ENCODE measurements at regions not wholly inside any gene's neighbourhood (a gene's known extent, or its start where the extent isn't known, plus 50 kb on each side); places are given as distances from the start of the nearest gene placed in this dataset.
A peak's percentile ranks its signal among the peaks of the same experiment; 100 is the strongest.
"Not testable (repeated sequence)": the region's sequence is repeated elsewhere in the genome, so short reads cannot be mapped to it uniquely, and the experiment has no call there.

- not testable (repeated sequence) for DNase-seq
Measured at GRCh38 chr10:55740767-55741166, 620.3 kb downstream of the ZWINT start.

GRCh38 chr10:55740110-55740509 is 620.9 kb downstream of the ZWINT start:
- no peak for DNase-seq

DNA sequence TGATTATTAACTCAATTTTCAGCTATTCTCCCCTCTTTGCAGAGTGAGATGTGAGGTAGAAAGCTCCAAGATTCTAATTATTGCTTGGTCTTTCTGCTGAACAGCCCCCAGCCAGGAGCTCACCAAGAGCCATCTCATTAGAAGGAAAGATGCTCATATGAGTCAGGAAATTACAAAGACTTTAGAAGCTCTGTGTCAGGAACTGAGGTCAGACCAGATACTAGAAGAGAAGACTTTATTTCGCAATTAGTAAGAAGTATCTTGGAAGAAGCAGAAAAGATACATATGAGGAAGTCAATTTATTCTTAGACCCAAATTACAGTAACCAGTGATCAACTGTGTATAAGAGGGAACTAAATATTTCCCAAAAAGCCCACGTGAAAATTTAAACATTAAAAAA is 626.9 kb downstream of the ZWINT start:
- no peak for DNase-seq

DNA sequence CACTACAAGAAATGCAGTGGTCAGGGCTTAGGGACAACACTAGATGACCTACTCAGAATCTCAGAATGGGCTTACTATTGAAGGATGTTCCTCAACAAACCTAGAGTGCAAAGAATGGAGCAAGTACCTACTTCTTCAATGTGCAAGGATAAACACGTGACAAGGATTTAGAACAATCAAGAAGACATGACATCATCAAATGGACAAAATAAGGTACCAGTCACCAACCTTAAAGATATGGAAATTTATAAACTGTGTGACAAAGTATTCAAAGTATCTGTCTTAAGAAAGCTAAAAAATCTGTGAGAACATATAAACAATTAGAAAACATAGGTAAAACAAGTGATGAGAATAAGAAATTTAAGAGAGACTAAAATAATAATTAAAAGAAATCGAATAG is 656.1 kb downstream of the ZWINT start:
- DNase-seq, result no peak

- DNase-seq, result no peak
Measured at GRCh38 chr10:55668326-55668922, 692.6 kb downstream of the ZWINT start.

DNA sequence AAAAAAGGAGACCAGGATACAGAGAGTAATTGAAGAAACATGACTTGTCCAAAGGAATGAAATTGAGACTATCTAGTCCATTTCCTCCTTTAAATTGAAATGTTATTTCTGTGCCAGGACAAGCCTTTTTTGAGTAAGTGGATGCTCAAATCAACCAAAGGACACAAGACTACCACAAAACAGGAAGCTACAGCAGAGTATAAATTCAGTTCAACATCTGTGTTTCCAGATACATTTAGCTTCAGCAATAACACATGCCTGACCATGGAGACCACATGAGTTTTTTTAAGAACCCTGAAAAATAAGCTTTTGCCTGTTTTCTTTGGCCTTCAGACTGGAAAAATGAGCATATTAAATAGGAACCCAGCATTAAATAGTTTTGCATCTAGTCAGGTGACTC is 707.5 kb downstream of the ZWINT start:
- DNase-seq, result no peak

DNA sequence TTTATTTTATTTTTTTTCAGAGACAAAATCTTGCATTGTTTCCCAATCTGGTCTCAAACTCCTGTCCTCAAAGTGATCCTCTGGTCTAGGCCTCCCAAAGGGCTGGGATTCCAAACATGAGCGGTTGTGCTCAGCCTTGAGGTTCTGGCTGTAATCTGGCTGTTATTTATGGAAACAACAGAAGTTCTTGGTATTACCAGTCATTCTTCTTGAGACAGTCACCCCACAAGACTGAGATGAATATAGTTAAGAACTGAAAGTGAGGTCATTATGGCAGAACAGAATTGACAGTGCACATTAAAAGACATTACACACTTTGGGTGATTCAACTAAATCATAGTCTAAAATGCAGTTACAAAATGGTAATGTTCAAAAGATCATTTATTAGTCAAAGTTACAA is 719.5 kb downstream of the ZWINT start:
- no peak for DNase-seq

GRCh38 chr10:55631071-55631654 is 729.9 kb downstream of the ZWINT start:
- DNase-seq, result no peak

DNA sequence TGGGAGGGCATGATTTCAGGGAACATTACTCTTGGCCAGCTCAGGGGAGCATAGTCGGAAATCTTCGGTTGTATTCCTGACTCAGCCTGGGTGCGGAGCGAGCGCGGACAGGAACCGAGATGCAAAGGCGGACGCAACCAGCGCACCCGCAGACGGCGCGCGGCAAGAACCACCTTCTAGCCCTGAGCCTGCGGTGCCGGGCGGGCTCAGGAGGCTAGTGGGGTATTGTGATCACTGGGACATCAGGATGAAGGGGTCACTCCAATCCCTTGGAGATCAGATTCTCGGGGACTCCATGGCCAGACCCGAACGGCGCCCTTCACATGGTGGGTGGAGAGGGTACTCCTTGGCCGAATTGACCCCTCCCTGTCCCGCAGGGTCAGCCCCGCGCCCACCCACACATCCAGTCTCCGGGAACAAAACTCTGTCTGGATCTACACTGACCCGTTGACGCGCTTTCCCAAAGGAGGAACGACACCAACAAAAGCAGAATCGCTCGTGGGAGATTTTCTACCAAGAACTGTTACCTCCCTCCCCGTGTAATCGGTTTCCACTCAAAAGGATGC is 730.5 kb downstream of the ZWINT start:
- no peak for DNase-seq

DNA sequence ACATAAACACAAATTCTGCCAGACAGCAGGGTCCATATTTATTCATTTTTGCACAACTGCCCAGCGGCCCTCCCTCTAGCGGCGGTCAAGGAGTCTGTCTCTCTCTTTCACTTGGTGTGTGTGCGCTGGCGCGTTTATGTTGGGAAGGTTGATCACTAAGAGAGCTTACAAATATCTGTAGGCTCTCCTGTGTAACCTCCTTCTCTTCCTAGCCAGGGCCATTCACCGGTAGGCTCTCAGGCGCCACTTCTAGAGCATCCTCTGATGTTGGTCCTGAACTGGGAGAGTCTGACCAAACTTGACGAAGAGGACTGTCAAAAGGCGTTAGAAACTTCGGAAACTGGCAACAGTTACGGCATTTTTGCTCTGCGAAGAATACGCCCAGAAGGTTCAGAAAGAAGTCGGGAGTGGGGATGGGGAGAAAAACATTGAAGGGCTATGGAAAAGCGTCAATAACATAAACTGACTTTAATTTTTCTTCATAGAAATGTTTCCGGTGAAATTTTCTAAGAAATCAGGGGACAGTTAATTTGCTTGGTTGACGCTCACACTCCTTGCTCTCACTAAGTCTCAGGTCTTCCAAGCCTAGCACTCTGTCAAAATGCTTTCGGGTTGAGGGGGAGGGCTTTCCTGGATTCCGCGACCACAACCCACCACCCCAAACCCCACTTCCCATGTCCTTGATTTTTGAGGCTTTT is 731.1 kb downstream of the ZWINT start:
- no peak for DNase-seq

DNA sequence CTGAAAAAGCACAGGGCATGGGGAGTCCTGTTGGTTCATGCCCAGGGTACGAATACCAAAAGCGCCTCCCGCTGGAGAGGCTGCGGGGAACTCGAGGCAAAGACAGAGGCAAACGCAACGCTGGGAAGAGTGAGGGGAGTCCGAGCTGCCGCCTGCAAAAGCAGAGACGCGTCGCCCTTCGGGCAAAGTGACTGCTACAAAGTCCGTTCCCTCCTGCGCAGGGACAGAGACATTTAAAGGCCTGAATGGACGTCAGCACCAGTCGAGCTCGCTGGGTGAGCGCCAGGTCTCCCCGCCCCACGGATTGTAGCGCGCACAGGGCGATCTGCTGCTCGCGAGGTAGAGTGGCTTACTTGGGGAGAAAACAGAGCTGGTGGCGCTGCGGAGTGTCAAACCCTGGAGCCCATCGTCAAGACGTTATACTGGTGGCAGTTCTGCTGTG is 732.8 kb downstream of the ZWINT start:
- no peak for DNase-seq

DNA sequence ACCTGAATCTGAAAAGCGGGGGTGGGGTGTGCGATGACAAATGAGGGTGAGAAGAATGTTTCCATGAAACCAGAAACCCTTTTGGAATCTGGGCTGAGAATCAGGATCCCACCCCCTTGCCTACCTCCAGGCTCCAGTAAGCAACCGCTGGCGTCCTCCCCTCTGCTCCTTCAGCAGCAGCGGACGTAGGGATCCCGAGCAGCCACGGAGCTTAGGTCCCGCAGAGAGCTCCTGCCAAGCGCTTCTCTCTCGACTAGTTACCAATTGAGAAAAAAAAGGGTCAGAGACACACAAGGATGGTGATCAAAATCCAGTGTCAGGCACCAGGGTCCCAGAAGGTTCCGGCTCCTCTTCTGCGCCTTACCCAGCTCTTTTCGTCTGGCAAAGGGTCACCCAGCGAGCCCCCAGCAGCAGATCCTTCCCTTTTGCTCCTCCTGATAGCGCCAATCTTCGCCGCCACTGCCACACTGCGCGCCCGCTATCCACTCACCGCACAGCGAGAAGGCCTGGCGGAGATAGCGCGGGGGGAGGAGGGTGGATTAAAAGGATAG is 733.5 kb downstream of the ZWINT start:
- no peak for DNase-seq

DNA sequence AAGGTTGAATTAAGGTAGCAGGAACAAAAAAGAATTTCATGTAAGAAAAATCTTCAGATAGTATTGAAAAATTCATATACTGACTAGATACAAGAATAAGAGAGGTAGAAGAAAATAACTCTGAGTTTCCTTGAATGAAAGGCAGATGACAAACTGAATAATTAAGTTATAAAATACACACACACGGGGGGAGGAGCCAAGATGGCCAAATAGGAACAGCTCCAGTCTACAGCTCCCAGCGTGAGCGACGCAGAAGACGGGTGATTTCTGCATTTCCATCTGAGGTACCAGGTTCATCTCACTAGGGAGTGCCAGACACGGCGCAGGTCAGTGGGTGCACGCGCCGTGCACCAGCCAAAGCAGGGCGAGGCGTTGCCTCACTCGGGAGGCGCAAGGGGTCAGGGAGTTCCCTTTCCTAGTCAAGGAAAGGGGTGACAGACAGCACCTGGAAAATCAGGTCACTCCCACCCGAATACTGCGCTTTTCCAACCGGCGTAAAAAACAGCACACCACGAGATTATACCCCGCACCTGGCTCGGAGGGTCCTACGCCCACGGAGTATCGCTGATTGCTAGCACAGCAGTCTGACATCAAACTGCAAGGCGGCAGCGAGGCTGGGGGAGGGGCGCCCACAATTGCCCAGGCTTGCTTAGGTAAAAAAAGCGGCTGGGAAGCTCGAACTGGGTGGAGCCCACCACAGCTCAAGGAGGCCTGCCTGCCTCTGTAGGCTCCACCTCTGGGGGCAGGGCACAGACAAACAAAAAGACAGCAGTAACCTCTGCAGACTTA is 759.2 kb downstream of the ZWINT start:
- not testable (repeated sequence) for DNase-seq

DNA sequence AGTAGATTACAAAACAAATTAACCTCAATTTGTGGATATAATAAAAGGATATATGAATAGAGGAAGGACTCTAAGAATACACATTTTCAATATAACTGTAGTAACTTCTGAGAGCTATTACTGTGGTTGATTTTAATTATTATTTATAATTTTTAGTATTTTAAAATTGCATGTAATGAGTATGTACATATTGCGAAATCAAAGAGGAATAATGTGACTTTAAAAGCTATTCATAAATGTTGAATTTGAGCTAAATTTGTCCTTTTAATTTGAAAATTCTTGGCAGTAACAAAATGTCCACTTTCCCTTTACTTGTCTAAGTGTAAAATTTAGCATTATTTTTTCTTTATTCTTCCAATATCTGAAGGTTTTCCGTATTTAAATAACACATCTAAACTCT is 750.6 kb upstream of the PCDH15 start:
- no peak for DNase-seq

- DNase-seq, result no peak
Measured at GRCh38 chr10:55550236-55550635, 749.2 kb upstream of the PCDH15 start.

DNA sequence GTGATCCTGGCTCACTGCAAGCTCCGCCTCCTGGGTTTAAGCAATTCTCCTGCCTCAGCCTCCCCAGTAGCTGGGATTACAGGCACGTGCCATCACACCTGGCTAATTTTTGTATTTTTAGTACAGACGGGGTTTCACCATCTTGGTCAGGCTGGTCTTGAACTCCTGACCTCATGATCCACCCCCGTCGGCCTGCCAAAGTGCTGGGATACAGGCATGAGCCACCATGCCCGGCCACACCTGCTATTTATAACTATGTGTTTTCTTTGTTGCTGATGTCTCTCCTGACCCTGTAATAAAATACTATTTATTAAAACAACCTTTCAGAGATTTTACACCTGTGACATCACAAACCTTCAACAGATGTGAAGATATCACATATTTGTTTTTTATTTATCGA is 736.5 kb upstream of the PCDH15 start:
- not testable (repeated sequence) for DNase-seq

DNA sequence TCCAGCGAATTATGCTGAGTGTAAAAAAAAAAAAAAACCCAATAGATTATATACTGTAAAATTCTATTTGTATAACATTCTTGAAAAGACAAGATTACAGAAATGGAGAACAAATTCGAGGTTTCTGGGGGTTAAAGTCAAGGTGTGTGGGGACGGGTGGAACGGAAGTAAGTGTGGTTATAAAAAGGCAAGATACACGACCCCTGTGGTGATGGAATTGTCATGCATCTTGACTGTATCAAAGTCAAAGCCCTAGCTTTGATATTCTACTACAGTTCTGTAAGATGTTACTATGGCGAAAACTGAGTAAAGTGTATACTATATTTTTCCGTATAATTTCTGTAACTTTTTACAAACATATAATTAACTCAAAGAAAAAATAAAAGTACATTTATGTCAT is 718.2 kb upstream of the PCDH15 start:
- no peak for DNase-seq

DNA sequence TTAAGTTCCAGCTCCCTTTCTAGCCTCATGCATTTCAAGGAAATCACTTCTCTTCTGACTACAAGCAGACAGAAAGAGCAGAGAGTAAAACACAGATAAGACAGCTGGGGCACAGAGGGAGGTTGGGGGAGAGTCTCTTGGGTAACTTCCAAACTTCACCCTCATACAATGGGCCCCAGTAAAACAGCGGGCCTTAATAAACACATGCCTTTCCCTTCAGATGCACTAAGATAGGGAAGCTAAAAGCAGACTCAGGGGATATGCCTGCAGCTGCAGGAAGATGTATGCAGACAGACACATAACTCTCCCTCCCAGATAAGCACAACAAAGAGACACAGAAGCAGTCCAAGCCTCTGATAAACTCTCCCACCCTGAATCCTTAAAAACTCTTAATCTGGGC is 717.4 kb upstream of the PCDH15 start:
- DNase-seq, result not testable (repeated sequence)

- DNase-seq, result no peak
Measured at GRCh38 chr10:55509168-55509567, 708.1 kb upstream of the PCDH15 start.

- peak; percentile 3 for DNase-seq
Measured at GRCh38 chr10:55500931-55501559, 700.0 kb upstream of the PCDH15 start.

DNA sequence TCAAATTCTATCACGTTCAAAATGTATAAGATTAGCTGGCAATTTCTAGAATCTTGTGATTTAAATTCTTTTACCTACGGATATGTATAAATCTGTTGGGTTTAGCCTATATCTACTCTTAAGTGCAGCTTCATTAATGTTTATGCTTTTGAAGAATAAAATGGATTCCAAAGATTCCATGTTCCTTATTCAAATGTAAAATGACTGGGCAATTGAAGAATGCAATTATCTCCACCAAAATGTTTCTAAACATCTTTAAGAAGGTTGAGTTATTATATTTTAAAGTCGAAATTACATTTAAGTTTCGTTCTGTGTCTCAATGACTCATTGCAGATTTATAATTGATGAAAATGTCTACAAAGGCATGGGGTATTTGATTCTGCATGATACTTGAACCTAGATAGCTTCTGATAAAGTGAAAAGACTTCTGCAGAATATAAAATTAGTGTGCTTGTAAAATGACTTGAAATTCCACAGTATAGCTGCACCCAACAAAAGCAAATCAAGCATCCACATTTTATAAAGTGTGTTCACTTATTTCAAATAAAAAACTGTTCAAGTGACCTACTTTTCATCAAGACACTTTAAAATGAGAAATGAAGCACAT is 697.0 kb upstream of the PCDH15 start:
- no peak for DNase-seq

- no peak for DNase-seq
Measured at GRCh38 chr10:55495555-55495954, 694.5 kb upstream of the PCDH15 start.
